A673 (cell line): ENCODE measurements at regions not wholly inside any gene's neighbourhood (a gene's known extent, or its start where the extent isn't known, plus 50 kb on each side); places are given as distances from the start of the nearest gene placed in this dataset.

ENCODE experiments used
- CTCF ChIP-seq: fragments of 300-800, 200-600 bp; sonication (generic); conservative IDR thresholded peaks from 2 replicates; pipeline ENCODE4 v1.5.1; 2017; ENCODE audit warnings: low read depth, mild to moderate bottlenecking, antibody characterized with exemption, low read length, moderate library complexity, mixed read lengths
- EZH2 ChIP-seq: fragments of 200-600 bp; sonication (generic); IDR thresholded peaks from 2 replicates; pipeline ENCODE4 v1.6.1; 2017; ENCODE audit warnings: borderline replicate concordance, low read depth, mild to moderate bottlenecking, mixed read lengths, antibody characterized with exemption, low read length; ENCODE audit not compliant: poor library complexity, severe bottlenecking

- TF ChIP-seq CTCF: peak; percentile 41
- no peak for TF ChIP-seq EZH2
Observed at GRCh38 chr1:192462616-192463015, 113.0 kb upstream of the RGS1 start.
